ENCODE measurements at regions not wholly inside any gene's neighbourhood (a gene's known extent, or its start where the extent isn't known, plus 50 kb on each side); places are given as distances from the start of the nearest gene placed in this dataset.

DNA sequence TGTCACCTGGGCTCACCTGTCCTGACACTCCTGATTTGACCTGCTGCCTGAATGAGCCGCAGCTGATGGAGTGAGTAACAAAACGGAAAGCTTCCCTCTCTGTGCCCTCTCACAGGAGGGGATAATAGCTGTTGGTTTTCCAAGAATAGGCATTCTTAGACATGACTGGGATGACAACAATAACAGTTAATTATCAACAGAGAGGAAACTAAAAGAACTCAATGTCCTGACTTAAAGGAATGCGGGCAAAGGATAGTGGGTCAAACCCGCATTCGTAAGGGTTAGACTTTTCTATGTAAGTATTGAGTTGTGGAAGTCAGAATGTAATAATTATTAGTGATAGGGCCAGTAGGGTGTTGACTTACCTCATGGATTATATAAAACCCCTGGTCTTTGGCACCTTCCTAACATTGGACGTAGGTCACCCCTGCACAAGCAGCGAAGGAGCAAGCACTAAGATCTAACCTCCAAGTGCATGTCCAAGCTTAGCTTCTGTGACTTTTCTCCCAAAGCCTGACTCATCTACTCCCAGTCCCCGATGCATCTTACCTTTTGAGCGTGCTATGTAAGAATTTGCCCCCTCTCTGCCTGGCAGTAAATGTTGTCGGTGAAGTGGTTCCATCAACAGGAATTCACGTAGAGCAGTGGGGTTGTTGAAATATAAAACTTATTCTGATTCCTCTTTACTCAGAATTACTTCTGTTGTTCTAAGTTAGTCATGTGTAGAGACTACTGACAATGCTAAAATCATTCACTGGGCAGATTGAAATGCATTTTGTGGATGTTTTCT, 442.3 kb downstream of the FGF9 start:
- H2AFZ ChIP-seq (ENCODE audit: low read depth, low read length, poor library complexity, severe bottlenecking), result no peak overlapping the region
- ATAC-seq (no peak), DNase-seq (ENCODE audit: low read depth, low spot score) (no peak)
- peaks cover 0 to under 1% of the 10 kb centered on the region in 2 experiments; a peak in 1 of 4 replicates for H3K4me1 ChIP-seq (ENCODE audit: control insufficient read depth in 1 of 2, insufficient read depth in 2 of 2, low read length in 2 of 2)
- ChIA-PET CTCF (no interaction called here), RAD21 (ENCODE audit: low non-redundant PET in 1 of 2, low total read pairs in 2 of 2, uncharacterized antibody in 2 of 2, unreplicated experiment in 2 of 2) (no interaction called here), POLR2A (no interaction called here)
- BruUV-seq (replicated peaks), result no TSS peak
- no peaks in the 10 kb centered on the region for H3K9me3 ChIP-seq (ENCODE audit: control insufficient read depth in 1 of 2, insufficient read depth in 1 of 2, low read depth in 1 of 2, low read length in 2 of 2)
- H3K4me2 ChIP-seq (ENCODE audit: low read length), result no peak overlapping the region
- no peaks in the 10 kb centered on the region for H4K20me1 ChIP-seq (ENCODE audit: insufficient read depth)
- intact Hi-C loops (cut with micrococcal nuclease), result no loop called here
- H3K36me3 ChIP-seq (ENCODE audit: control insufficient read depth in 1 of 2, insufficient read depth in 2 of 2, low read length in 2 of 2), result no peaks in the 10 kb centered on the region
- no peak for TF ChIP-seq YY1 (IDR thresholded peaks at IDR 0.05; ENCODE audit: extremely low read depth, insufficient replicate concordance, low read depth, low read length)
- TF ChIP-seq, protein P1, sequence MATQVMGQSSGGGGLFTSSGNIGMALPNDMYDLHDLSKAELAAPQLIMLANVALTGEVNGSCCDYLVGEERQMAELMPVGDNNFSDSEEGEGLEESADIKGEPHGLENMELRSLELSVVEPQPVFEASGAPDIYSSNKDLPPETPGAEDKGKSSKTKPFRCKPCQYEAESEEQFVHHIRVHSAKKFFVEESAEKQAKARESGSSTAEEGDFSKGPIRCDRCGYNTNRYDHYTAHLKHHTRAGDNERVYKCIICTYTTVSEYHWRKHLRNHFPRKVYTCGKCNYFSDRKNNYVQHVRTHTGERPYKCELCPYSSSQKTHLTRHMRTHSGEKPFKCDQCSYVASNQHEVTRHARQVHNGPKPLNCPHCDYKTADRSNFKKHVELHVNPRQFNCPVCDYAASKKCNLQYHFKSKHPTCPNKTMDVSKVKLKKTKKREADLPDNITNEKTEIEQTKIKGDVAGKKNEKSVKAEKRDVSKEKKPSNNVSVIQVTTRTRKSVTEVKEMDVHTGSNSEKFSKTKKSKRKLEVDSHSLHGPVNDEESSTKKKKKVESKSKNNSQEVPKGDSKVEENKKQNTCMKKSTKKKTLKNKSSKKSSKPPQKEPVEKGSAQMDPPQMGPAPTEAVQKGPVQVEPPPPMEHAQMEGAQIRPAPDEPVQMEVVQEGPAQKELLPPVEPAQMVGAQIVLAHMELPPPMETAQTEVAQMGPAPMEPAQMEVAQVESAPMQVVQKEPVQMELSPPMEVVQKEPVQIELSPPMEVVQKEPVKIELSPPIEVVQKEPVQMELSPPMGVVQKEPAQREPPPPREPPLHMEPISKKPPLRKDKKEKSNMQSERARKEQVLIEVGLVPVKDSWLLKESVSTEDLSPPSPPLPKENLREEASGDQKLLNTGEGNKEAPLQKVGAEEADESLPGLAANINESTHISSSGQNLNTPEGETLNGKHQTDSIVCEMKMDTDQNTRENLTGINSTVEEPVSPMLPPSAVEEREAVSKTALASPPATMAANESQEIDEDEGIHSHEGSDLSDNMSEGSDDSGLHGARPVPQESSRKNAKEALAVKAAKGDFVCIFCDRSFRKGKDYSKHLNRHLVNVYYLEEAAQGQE (IDR thresholded peaks at IDR 0.05; ENCODE audit: low read depth), result no peak
- no peak for TF ChIP-seq SIN3A (IDR thresholded peaks at IDR 0.05; ENCODE audit: low read depth)
- no peak for TF ChIP-seq CBX3 (IDR thresholded peaks at IDR 0.05; ENCODE audit: low read depth)
- no peak for TF ChIP-seq ELF1 (IDR thresholded peaks at IDR 0.05; ENCODE audit: borderline replicate concordance, low read depth)
- TF ChIP-seq EZH2phosphoT487 (IDR thresholded peaks at IDR 0.05; ENCODE audit: borderline replicate concordance), result no peak
- no peaks in the 10 kb centered on the region for H3K27me3 ChIP-seq (ENCODE audit: insufficient read depth, low read length)
- no peak overlapping the region for H3K27ac ChIP-seq (ENCODE audit: low read depth, low read length)
- H3K9me2 ChIP-seq (ENCODE audit: insufficient read depth), result no peaks in the 10 kb centered on the region
- no peak overlapping the region for H3K4me3 ChIP-seq (replicated peaks in 1 of 2; ENCODE audit: low read depth in 1 of 2, low read length in 2 of 2)
- H3K9ac ChIP-seq (ENCODE audit: low read length), result no peak overlapping the region
- H3K79me2 ChIP-seq (ENCODE audit: insufficient read depth, low read length), result no peaks in the 10 kb centered on the region

Data from HCT116 (cell line).